Caco-2 (cell line): ENCODE measurements at regions not wholly inside any gene's neighbourhood (a gene's known extent, or its start where the extent isn't known, plus 50 kb on each side); places are given as distances from the start of the nearest gene placed in this dataset.

ENCODE experiments used
- BruUV-seq: library from RNA; stranded (reverse); fragments of 400-500 nt; replicated peaks from 2 replicates; lab custom pipeline; 2021; lab: Mats Ljungman, UMichigan
- CTCF ChIA-PET: fragments of 300-600 bp; sonication (Branson Sonifier 250); formaldehyde crosslinking; loops from one replicate; lab custom pipeline; 2022; ENCODE audit warnings: antibody characterized with exemption; lab: Charles Lee
- POLR2A ChIA-PET: fragments of 300-600 bp; sonication (Branson Sonifier 250); formaldehyde crosslinking; loops from one replicate; lab custom pipeline; 2022; ENCODE audit warnings: antibody characterized with exemption; lab: Charles Lee
- DNase-seq, 2 experiments: peaks; one replicate each; pipeline versions ENCODE4 v3.0.0 to v3.0.0-alpha.2; 2020 to 2022
- H3K27me3 ChIP-seq: replicated peaks from 2 replicates; pipeline ENCODE4 v1.6.0; 2011; ENCODE audit warnings: low read length; ENCODE audit not compliant: control insufficient read depth, insufficient read depth
- H3K36me3 ChIP-seq: 2 replicates; pipeline ENCODE4 v1.5.1; 2011; ENCODE audit warnings: low read length; ENCODE audit not compliant: control insufficient read depth, insufficient read depth
- H3K4me1 ChIP-seq: fragments of 250-450 bp; sonication (Bioruptor Pico); 2 replicates; pipeline ENCODE4 v1.5.1; 2020; ENCODE audit warnings: mild to moderate bottlenecking
- H3K4me3 ChIP-seq: 2 replicates; pipeline ENCODE4 v1.5.1; 2011; ENCODE audit warnings: low read depth, mild to moderate bottlenecking, control low read depth, low read length
- H3K9me3 ChIP-seq: fragments of 250-450 bp; sonication (Bioruptor Pico); 2 replicates; pipeline ENCODE4 v1.5.1; 2020; ENCODE audit warnings: mild to moderate bottlenecking, moderate library complexity
- H3K27ac Mint-ChIP-seq: one replicate; pipeline ENCODE4 v1.8.0; 2022; ENCODE audit warnings: mixed read lengths; ENCODE audit not compliant: unreplicated experiment
- H3K27me3 Mint-ChIP-seq: one replicate; pipeline ENCODE4 v1.8.0; 2022; ENCODE audit warnings: mixed read lengths; ENCODE audit not compliant: insufficient read depth, unreplicated experiment
- H3K36me3 Mint-ChIP-seq: one replicate; pipeline ENCODE4 v1.8.0; 2022; ENCODE audit warnings: mild to moderate bottlenecking, mixed read lengths; ENCODE audit not compliant: insufficient read depth, unreplicated experiment
- H3K4me1 Mint-ChIP-seq: one replicate; pipeline ENCODE4 v1.8.0; 2022; ENCODE audit warnings: low read depth, mixed read lengths; ENCODE audit not compliant: unreplicated experiment
- H3K4me3 Mint-ChIP-seq: one replicate; pipeline ENCODE4 v1.8.0; 2022; ENCODE audit warnings: mild to moderate bottlenecking, moderate library complexity, mixed read lengths; ENCODE audit not compliant: unreplicated experiment
- H3K9me3 Mint-ChIP-seq: one replicate; pipeline ENCODE4 v1.8.0; 2022; ENCODE audit warnings: mixed read lengths; ENCODE audit not compliant: unreplicated experiment
- CTCF ChIP-seq, 2 experiments: fragments of 200-600 bp in 1 of 2; IDR thresholded peaks; 1 replicate in 1 of 2; 2 replicates in 1 of 2; pipeline versions ENCODE4 v1.5.1 to v1.8.0; 2011 to 2022; ENCODE audit warnings: antibody characterized with exemption in 1 of 2, control low read depth in 1 of 2, inconsistent platforms in 1 of 2, low read depth in 1 of 2, low read length in 1 of 2, mild to moderate bottlenecking in 1 of 2, moderate library complexity in 1 of 2; ENCODE audit not compliant: insufficient read depth in 1 of 2, severe bottlenecking in 1 of 2, unreplicated experiment in 1 of 2
- intact Hi-C: fragments of 100-400 bp; cut with micrococcal nuclease; formaldehyde crosslinking; loops from one replicate; pipeline ENCODE4 v1.10.0; 2022; ENCODE audit not compliant: unreplicated experiment

- CTCF ChIA-PET: interaction anchor here (0.7 kb wide), 1 partner anchor 56 kb away, joined by 3 read pairs; no protein-coding TSS in a partner anchor
- H3K9me3 ChIP-seq: no peaks in the 10 kb centered on the region
Observed at GRCh38 chr16:54993106-54993895, 62.6 kb downstream of the IRX5 start.

DNA sequence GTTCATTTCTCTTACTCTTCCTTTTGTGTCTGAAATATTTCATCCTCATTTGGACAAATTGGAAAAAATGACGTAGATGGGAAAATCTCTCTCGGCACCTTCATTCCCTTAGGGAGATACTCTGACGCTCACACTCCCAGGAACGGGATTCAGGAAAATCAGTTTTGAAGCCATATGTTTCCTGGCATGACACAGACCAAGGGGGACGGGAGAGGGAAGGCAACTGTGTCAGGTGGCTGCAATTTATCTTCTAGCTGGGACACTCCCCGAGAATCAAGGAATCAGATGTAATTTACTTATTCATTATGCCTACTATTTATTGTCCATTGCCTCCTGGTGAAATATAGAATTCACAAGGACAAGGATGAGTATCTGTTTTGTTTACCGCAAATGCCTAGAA lies 65.5 kb downstream of the IRX5 start:
- DNase-seq: no peak
- no peaks in the 10 kb centered on the region for H3K36me3 ChIP-seq
- Mint-ChIP-seq H3K27ac (no peak overlapping the region), H3K4me3 (no peak overlapping the region), H3K4me1 (peaks cover 11% of the 10 kb centered on the region), H3K9me3 (no peaks in the 10 kb centered on the region), H3K36me3 (no peaks in the 10 kb centered on the region), H3K27me3 (no peaks in the 10 kb centered on the region)
- no TSS peak for BruUV-seq
- H3K9me3 ChIP-seq: no peaks in the 10 kb centered on the region
- TF ChIP-seq CTCF (IDR thresholded peaks at IDR 0.05; ENCODE audit: insufficient read depth in 1 of 2, low read depth in 1 of 2, low read length in 1 of 2, severe bottlenecking in 1 of 2, unreplicated experiment in 1 of 2): no peak
- ChIA-PET POLR2A (no interaction called here), CTCF (no interaction called here)
- peaks cover 10% of the 10 kb centered on the region for H3K4me1 ChIP-seq
- intact Hi-C loops: no loop called here
- H3K27me3 ChIP-seq: no peaks in the 10 kb centered on the region
- H3K4me3 ChIP-seq: no peak overlapping the region

More at GRCh38 chr16:54993106-54993895, 62.6 kb downstream of the IRX5 start:
- TF ChIP-seq CTCF (IDR thresholded peaks at IDR 0.05; ENCODE audit: insufficient read depth in 1 of 2, low read depth in 1 of 2, low read length in 1 of 2, severe bottlenecking in 1 of 2, unreplicated experiment in 1 of 2): no peak
- POLR2A ChIA-PET: no interaction called here
- H3K4me1 ChIP-seq: no peaks in the 10 kb centered on the region
- H3K9me3 Mint-ChIP-seq: no peaks in the 10 kb centered on the region
- no peak overlapping the region for H3K4me3 ChIP-seq
- DNase-seq: no peak
- H3K27ac Mint-ChIP-seq: no peak overlapping the region
- no peaks in the 10 kb centered on the region for H3K36me3 ChIP-seq
- H3K36me3 Mint-ChIP-seq: no peaks in the 10 kb centered on the region
- no peaks in the 10 kb centered on the region for H3K27me3 Mint-ChIP-seq
- intact Hi-C loops: no loop called here
- H3K4me1 Mint-ChIP-seq: no peaks in the 10 kb centered on the region
- no TSS peak for BruUV-seq
- H3K27me3 ChIP-seq: no peaks in the 10 kb centered on the region
- no peak overlapping the region for H3K4me3 Mint-ChIP-seq

- intact Hi-C loops: no loop called here
- no peaks in the 10 kb centered on the region for H3K9me3 Mint-ChIP-seq
- H3K9me3 ChIP-seq: no peaks in the 10 kb centered on the region
Observed at GRCh38 chr16:54998834-54999233, 68.2 kb downstream of the IRX5 start.

More at GRCh38 chr16:54998834-54999233, 68.2 kb downstream of the IRX5 start:
- H3K27ac Mint-ChIP-seq: no peak overlapping the region
- TF ChIP-seq CTCF (IDR thresholded peaks at IDR 0.05; ENCODE audit: insufficient read depth in 1 of 2, low read depth in 1 of 2, low read length in 1 of 2, severe bottlenecking in 1 of 2, unreplicated experiment in 1 of 2): no peak
- H3K36me3 Mint-ChIP-seq: no peaks in the 10 kb centered on the region
- Histone ChIP-seq H3K4me1 (peaks cover 15% of the 10 kb centered on the region), H3K36me3 (no peaks in the 10 kb centered on the region), H3K4me3 (no peak overlapping the region), H3K27me3 (no peaks in the 10 kb centered on the region)
- H3K27me3 Mint-ChIP-seq: no peaks in the 10 kb centered on the region
- peaks cover 14% of the 10 kb centered on the region for H3K4me1 Mint-ChIP-seq
- CTCF ChIA-PET: no interaction called here
- POLR2A ChIA-PET: no interaction called here
- no TSS peak for BruUV-seq
- H3K4me3 Mint-ChIP-seq: no peak overlapping the region
- no peak for DNase-seq
